ENCODE measurements at regions not wholly inside any gene's neighbourhood (a gene's known extent, or its start where the extent isn't known, plus 50 kb on each side); places are given as distances from the start of the nearest gene placed in this dataset.

DNA sequence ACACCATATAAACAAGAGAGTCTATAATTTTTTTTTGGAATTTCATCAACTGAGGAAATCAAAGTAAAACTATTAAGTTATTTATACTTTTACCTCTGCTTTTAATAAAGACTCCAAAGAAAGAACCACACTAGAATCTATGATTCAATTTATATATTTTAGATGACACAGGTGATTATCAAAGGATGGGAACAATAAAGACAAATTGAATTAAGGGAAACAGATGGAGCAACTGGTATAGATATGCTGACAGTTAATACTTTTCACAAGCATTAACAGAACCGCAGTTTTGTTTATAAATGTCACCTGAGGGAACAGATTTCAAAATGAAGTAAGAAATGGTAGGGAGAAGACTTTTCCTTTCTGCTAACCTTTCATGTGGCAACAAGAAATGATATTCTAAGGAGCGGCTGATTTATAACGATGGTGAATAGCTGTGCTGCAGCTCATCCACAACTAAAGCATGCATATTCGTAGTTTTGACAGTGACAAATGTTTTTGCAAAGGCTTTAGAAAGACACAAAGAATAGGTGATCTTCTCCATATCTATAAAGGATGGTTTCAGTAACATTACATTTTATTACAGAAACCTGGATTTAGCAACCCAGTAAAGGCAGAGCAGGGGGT lies 1502.9 kb upstream of the RAG2 start:
- in situ Hi-C loops (cut with MboI; ENCODE audit: low pct_unique_long_range_greater_than_20kb, low sequenced_read_pairs, unreplicated experiment) = no loop called here
- no peak for TF ChIP-seq CTCF (IDR thresholded peaks at IDR 0.05; ENCODE audit: extremely low read depth, insufficient read depth, missing control alignments)
- no peak for DNase-seq (ENCODE audit: low spot score)

DNA sequence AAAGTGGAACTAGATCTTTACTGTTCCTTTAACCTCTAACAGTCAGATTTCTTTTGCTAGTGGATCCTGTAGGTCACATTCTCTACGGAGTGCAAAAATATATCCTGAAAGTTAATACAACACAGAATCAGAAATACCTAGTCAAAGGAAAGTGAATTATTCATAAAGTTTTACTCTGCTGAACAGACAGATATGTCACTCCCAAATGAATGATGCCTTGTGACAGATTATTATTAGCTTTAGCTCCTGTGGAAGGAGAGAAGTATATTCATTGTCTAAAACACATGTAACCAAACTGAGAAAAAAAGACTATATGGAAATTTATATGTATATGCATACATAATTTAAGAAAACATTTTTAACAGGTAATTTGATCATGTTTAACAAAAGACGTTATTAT lies 1497.2 kb upstream of the RAG2 start:
- no peak for DNase-seq (ENCODE audit: low spot score)
- TF ChIP-seq CTCF (IDR thresholded peaks at IDR 0.05; ENCODE audit: extremely low read depth, insufficient read depth, missing control alignments) = no peak
- in situ Hi-C loops (cut with MboI; ENCODE audit: low pct_unique_long_range_greater_than_20kb, low sequenced_read_pairs, unreplicated experiment) = no loop called here

GRCh38 chr11:38089726-38090125 lies 1491.7 kb upstream of the RAG2 start:
- in situ Hi-C loops (cut with MboI; ENCODE audit: low pct_unique_long_range_greater_than_20kb, low sequenced_read_pairs, unreplicated experiment) = no loop called here
- no peak for TF ChIP-seq CTCF (IDR thresholded peaks at IDR 0.05; ENCODE audit: extremely low read depth, insufficient read depth, missing control alignments)
- DNase-seq (ENCODE audit: low spot score) = no peak

- TF ChIP-seq CTCF (IDR thresholded peaks at IDR 0.05; ENCODE audit: extremely low read depth, insufficient read depth, missing control alignments) = no peak
- in situ Hi-C loops (cut with MboI; ENCODE audit: low pct_unique_long_range_greater_than_20kb, low sequenced_read_pairs, unreplicated experiment) = no loop called here
- DNase-seq (ENCODE audit: low spot score) = no peak
These were observed 1462.9 kb upstream of the RAG2 start for GRCh38 chr11:38060920-38061319.

DNA sequence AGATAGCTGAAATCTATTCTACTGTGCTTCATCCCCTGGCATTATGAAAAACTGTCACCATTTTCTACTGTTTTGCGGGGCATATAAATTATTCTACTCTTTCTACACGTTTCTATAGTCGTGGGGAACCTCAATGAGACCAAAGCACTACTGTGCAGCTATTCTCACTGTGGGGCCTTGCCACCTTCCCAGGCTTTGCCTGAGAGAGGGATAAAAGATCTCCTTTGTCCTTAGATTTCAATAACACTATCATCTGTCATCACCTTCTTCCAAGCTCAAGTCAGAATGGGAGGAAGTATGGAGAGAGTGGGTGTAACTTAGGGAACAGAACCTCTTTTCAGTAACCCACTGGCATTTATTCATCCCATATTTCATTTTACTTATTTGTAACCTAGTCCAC lies 1462.1 kb upstream of the RAG2 start:
- in situ Hi-C loops (cut with MboI; ENCODE audit: low pct_unique_long_range_greater_than_20kb, low sequenced_read_pairs, unreplicated experiment) = no loop called here
- no peak for DNase-seq (ENCODE audit: low spot score)
- no peak for TF ChIP-seq CTCF (IDR thresholded peaks at IDR 0.05; ENCODE audit: extremely low read depth, insufficient read depth, missing control alignments)

DNA sequence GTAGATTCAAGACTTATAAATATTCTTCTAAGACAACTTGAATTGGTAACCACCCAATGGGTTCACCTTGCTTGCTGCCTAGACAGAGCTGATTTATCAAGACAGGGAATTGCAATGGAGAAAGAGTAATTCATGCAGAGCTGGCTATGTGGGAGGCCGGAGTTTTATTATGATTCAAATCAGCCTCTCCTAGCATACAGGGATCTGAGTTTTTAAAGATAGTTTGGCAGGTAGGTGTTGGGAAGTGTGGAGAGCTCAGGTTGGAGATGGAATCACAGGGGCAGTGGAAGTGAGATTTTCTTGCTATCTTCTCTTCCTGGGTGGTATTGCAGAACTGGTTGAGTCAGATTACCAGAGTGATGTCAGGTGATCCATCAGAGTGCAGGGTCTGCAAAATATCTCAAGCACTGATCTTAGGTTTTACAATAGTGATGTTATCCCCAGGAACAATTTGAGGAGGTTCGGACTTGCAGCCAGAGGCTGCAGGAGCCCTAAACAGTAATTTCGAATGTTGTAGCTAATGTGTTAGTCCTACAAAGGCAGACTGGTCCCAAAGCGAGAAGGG lies 1448.6 kb upstream of the RAG2 start:
- in situ Hi-C loops (cut with MboI; ENCODE audit: low pct_unique_long_range_greater_than_20kb, low sequenced_read_pairs, unreplicated experiment) = no loop called here
- no peak for DNase-seq (ENCODE audit: low spot score)
- TF ChIP-seq CTCF (IDR thresholded peaks at IDR 0.05; ENCODE audit: extremely low read depth, insufficient read depth, missing control alignments) = no peak
